ENCODE measurements at regions not wholly inside any gene's neighbourhood (a gene's known extent, or its start where the extent isn't known, plus 50 kb on each side); places are given as distances from the start of the nearest gene placed in this dataset.

DNA sequence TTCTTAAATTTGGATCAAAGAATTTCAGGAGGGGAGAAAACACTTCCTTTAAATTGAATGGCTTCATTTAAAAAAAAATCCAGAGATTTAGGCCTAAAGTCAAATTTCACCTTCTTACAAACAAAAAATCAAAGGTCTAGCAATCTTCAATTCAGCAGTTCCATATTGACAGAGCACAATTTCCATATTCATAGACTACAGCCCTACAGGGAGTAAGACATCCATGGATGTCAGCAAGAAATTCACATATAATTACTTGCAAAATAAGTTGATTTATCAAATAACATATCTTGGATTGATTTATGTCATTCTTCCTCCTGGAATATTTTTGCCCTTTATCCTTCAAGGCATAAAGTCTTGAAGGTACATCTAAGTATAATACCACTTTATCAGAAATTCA, 103.4 kb downstream of the CNTN3 start:
- TF ChIP-seq, protein P1, sequence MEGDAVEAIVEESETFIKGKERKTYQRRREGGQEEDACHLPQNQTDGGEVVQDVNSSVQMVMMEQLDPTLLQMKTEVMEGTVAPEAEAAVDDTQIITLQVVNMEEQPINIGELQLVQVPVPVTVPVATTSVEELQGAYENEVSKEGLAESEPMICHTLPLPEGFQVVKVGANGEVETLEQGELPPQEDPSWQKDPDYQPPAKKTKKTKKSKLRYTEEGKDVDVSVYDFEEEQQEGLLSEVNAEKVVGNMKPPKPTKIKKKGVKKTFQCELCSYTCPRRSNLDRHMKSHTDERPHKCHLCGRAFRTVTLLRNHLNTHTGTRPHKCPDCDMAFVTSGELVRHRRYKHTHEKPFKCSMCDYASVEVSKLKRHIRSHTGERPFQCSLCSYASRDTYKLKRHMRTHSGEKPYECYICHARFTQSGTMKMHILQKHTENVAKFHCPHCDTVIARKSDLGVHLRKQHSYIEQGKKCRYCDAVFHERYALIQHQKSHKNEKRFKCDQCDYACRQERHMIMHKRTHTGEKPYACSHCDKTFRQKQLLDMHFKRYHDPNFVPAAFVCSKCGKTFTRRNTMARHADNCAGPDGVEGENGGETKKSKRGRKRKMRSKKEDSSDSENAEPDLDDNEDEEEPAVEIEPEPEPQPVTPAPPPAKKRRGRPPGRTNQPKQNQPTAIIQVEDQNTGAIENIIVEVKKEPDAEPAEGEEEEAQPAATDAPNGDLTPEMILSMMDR (IDR thresholded peaks at IDR 0.05 in 8 of 11, conservative IDR thresholded peaks at IDR 0.05 in 3 of 11): no peak
- no peak for TF ChIP-seq POLR2AphosphoS5 (IDR thresholded peaks at IDR 0.05)
